ENCODE measurements at regions not wholly inside any gene's neighbourhood (a gene's known extent, or its start where the extent isn't known, plus 50 kb on each side); places are given as distances from the start of the nearest gene placed in this dataset.

- Mint-ChIP-seq H3K27me3 (ENCODE audit: low read depth, unreplicated experiment) (no peaks in the 10 kb centered on the region), H3K9me3 (ENCODE audit: unreplicated experiment) (peaks cover 22% of the 10 kb centered on the region), H3K4me1 (ENCODE audit: low read depth, unreplicated experiment) (peaks cover 6% of the 10 kb centered on the region), H3K36me3 (ENCODE audit: low read depth, unreplicated experiment) (peaks cover 4% of the 10 kb centered on the region), H3K4me3 (ENCODE audit: unreplicated experiment) (no peak overlapping the region), H3K27ac (ENCODE audit: unreplicated experiment) (no peak overlapping the region)
- no peak for DNase-seq (ENCODE audit: low read depth)
- no peaks in the 10 kb centered on the region for H3K79me2 ChIP-seq (ENCODE audit: insufficient read depth, low read length)
- H3K27ac ChIP-seq (ENCODE audit: low read depth, low read length) = no peak overlapping the region
- H3K9me3 ChIP-seq (ENCODE audit: insufficient read depth, low read depth, low read length) = no peaks in the 10 kb centered on the region
- no peak overlapping the region for H3K4me2 ChIP-seq (ENCODE audit: low read length)
- no peak overlapping the region for H2AFZ ChIP-seq (ENCODE audit: low read depth, low read length)
- H3K4me3 ChIP-seq (ENCODE audit: insufficient read depth, low read depth, low read length) = no peak overlapping the region
- FAIRE-seq = no peak
- H3K9ac ChIP-seq (ENCODE audit: low read length) = no peak overlapping the region
- H3K36me3 ChIP-seq (ENCODE audit: insufficient read depth, low read length) = no peaks in the 10 kb centered on the region
- no peaks in the 10 kb centered on the region for H3K27me3 ChIP-seq (ENCODE audit: insufficient read depth, low read length)
- TF ChIP-seq EZH2 (IDR thresholded peaks at IDR 0.05; ENCODE audit: insufficient read depth, low read length) = no peak
- TF ChIP-seq CTCF (IDR thresholded peaks at IDR 0.05; ENCODE audit: insufficient read depth, low read depth, low read length) = no peak
- no peaks in the 10 kb centered on the region for H3K4me1 ChIP-seq (ENCODE audit: insufficient read depth, low read length)
- H4K20me1 ChIP-seq (ENCODE audit: insufficient read depth, low read length) = no peaks in the 10 kb centered on the region
These were observed 55.7 kb upstream of the CYP1B1 start for GRCh38 chr2:38131676-38132075.

GRCh38 chr2:38130876-38131275 lies 54.9 kb upstream of the CYP1B1 start:
- no peaks in the 10 kb centered on the region for H3K27me3 Mint-ChIP-seq (ENCODE audit: low read depth, unreplicated experiment)
- H3K4me1 Mint-ChIP-seq (ENCODE audit: low read depth, unreplicated experiment) = peaks cover 6% of the 10 kb centered on the region
- H3K9me3 Mint-ChIP-seq (ENCODE audit: unreplicated experiment) = peaks cover 29% of the 10 kb centered on the region
- Histone ChIP-seq H3K4me2 (ENCODE audit: low read length) (no peak overlapping the region), H3K9me3 (ENCODE audit: insufficient read depth, low read depth, low read length) (no peaks in the 10 kb centered on the region), H3K79me2 (ENCODE audit: insufficient read depth, low read length) (no peaks in the 10 kb centered on the region), H4K20me1 (ENCODE audit: insufficient read depth, low read length) (no peaks in the 10 kb centered on the region), H3K27me3 (ENCODE audit: insufficient read depth, low read length) (no peaks in the 10 kb centered on the region), H2AFZ (ENCODE audit: low read depth, low read length) (no peak overlapping the region), H3K4me3 (ENCODE audit: insufficient read depth, low read depth, low read length) (no peak overlapping the region), H3K36me3 (ENCODE audit: insufficient read depth, low read length) (no peaks in the 10 kb centered on the region), H3K4me1 (ENCODE audit: insufficient read depth, low read length) (no peaks in the 10 kb centered on the region), H3K9ac (ENCODE audit: low read length) (no peak overlapping the region), H3K27ac (ENCODE audit: low read depth, low read length) (no peak overlapping the region)
- H3K36me3 Mint-ChIP-seq (ENCODE audit: low read depth, unreplicated experiment) = peaks cover 4% of the 10 kb centered on the region
- H3K4me3 Mint-ChIP-seq (ENCODE audit: unreplicated experiment) = no peak overlapping the region
- TF ChIP-seq EZH2 (IDR thresholded peaks at IDR 0.05; ENCODE audit: insufficient read depth, low read length) = no peak
- TF ChIP-seq CTCF (IDR thresholded peaks at IDR 0.05; ENCODE audit: insufficient read depth, low read depth, low read length) = no peak
- no peak overlapping the region for H3K27ac Mint-ChIP-seq (ENCODE audit: unreplicated experiment)
- FAIRE-seq = no peak
- no peak for DNase-seq (ENCODE audit: low read depth)

GRCh38 chr2:38129987-38130386 lies 54.0 kb upstream of the CYP1B1 start:
- Histone ChIP-seq H3K27ac (ENCODE audit: low read depth, low read length) (no peak overlapping the region), H3K79me2 (ENCODE audit: insufficient read depth, low read length) (no peaks in the 10 kb centered on the region), H3K4me2 (ENCODE audit: low read length) (no peak overlapping the region), H3K9ac (ENCODE audit: low read length) (no peak overlapping the region), H3K4me3 (ENCODE audit: insufficient read depth, low read depth, low read length) (no peak overlapping the region), H3K36me3 (ENCODE audit: insufficient read depth, low read length) (no peaks in the 10 kb centered on the region), H4K20me1 (ENCODE audit: insufficient read depth, low read length) (no peaks in the 10 kb centered on the region), H3K27me3 (ENCODE audit: insufficient read depth, low read length) (no peaks in the 10 kb centered on the region), H2AFZ (ENCODE audit: low read depth, low read length) (no peak overlapping the region), H3K9me3 (ENCODE audit: insufficient read depth, low read depth, low read length) (no peaks in the 10 kb centered on the region), H3K4me1 (ENCODE audit: insufficient read depth, low read length) (no peaks in the 10 kb centered on the region)
- TF ChIP-seq CTCF (IDR thresholded peaks at IDR 0.05; ENCODE audit: insufficient read depth, low read depth, low read length) (no peak), EZH2 (IDR thresholded peaks at IDR 0.05; ENCODE audit: insufficient read depth, low read length) (no peak)
- H3K9me3 Mint-ChIP-seq (ENCODE audit: unreplicated experiment) = peaks cover 25% of the 10 kb centered on the region
- peak overlapping the region; percentile 18 for H3K27ac Mint-ChIP-seq (ENCODE audit: unreplicated experiment)
- H3K36me3 Mint-ChIP-seq (ENCODE audit: low read depth, unreplicated experiment) = peaks cover 4% of the 10 kb centered on the region
- FAIRE-seq (no peak), DNase-seq (ENCODE audit: low read depth) (no peak)
- no peak overlapping the region for H3K4me3 Mint-ChIP-seq (ENCODE audit: unreplicated experiment)
- peaks cover 6% of the 10 kb centered on the region for H3K4me1 Mint-ChIP-seq (ENCODE audit: low read depth, unreplicated experiment)
- no peaks in the 10 kb centered on the region for H3K27me3 Mint-ChIP-seq (ENCODE audit: low read depth, unreplicated experiment)
